GM19351 (cell line): ENCODE measurements at regions not wholly inside any gene's neighbourhood (a gene's known extent, or its start where the extent isn't known, plus 50 kb on each side); places are given as distances from the start of the nearest gene placed in this dataset.

Experiments
- ATAC-seq: cut with Tn5 transposase; IDR thresholded peaks from one replicate; pipeline ENCODE4 v1.9.1; 2021; ENCODE audit warnings: mild to moderate bottlenecking, moderate library complexity; ENCODE audit not compliant: unreplicated experiment

GRCh38 chr1:29502911-29503840, 266.9 kb downstream of the PTPRU start:
- no peak for ATAC-seq

GRCh38 chr1:29502225-29502910, 266.0 kb downstream of the PTPRU start:
- no peak for ATAC-seq

GRCh38 chr1:29501227-29501976, 265.1 kb downstream of the PTPRU start:
- no peak for ATAC-seq

- ATAC-seq: no peak
Observed at GRCh38 chr1:29500651-29501050, 264.3 kb downstream of the PTPRU start.

- no peak for ATAC-seq
Observed at GRCh38 chr1:29500041-29500440, 263.7 kb downstream of the PTPRU start.

- ATAC-seq: no peak
Observed at GRCh38 chr1:29499104-29499650, 262.9 kb downstream of the PTPRU start.

GRCh38 chr1:29498126-29499103, 262.1 kb downstream of the PTPRU start:
- ATAC-seq: no peak

- ATAC-seq: no peak
Observed at GRCh38 chr1:29497395-29498125, 261.2 kb downstream of the PTPRU start.

- no peak for ATAC-seq
Observed at GRCh38 chr1:29496701-29497100, 260.4 kb downstream of the PTPRU start.

- no peak for ATAC-seq
Observed at GRCh38 chr1:29490204-29490934, 254.0 kb downstream of the PTPRU start.

- no peak for ATAC-seq
Observed at GRCh38 chr1:29489471-29489870, 253.1 kb downstream of the PTPRU start.

GRCh38 chr1:29488794-29489311, 252.5 kb downstream of the PTPRU start:
- ATAC-seq: no peak

- no peak for ATAC-seq
Observed at GRCh38 chr1:29488086-29488793, 251.9 kb downstream of the PTPRU start.

- no peak for ATAC-seq
Observed at GRCh38 chr1:29487291-29487690, 251.0 kb downstream of the PTPRU start.

GRCh38 chr1:29485096-29485925, 249.0 kb downstream of the PTPRU start:
- ATAC-seq: no peak

- ATAC-seq: no peak
Observed at GRCh38 chr1:29482991-29483390, 246.7 kb downstream of the PTPRU start.

GRCh38 chr1:29482064-29482463, 245.7 kb downstream of the PTPRU start:
- ATAC-seq: no peak
